ENCODE measurements at regions not wholly inside any gene's neighbourhood (a gene's known extent, or its start where the extent isn't known, plus 50 kb on each side); places are given as distances from the start of the nearest gene placed in this dataset.

- DNase-seq (ENCODE audit: low spot score): no peak
These were observed 53.1 kb upstream of the VSX1 start for GRCh38 chr20:25135031-25135430.

GRCh38 chr20:25136056-25136455 is 54.1 kb upstream of the VSX1 start:
- no peak for DNase-seq (ENCODE audit: low spot score)

- peak; percentile 83 for DNase-seq (ENCODE audit: low spot score)
These were observed 55.0 kb upstream of the VSX1 start for GRCh38 chr20:25136643-25137559.

GRCh38 chr20:25139029-25139705 is 56.3 kb upstream of the ENTPD6 start:
- no peak for DNase-seq (ENCODE audit: low spot score)

- DNase-seq (ENCODE audit: low spot score): no peak
These were observed 54.5 kb upstream of the ENTPD6 start for GRCh38 chr20:25140968-25141367.

- DNase-seq (ENCODE audit: low spot score): no peak
These were observed 53.1 kb upstream of the ENTPD6 start for GRCh38 chr20:25142435-25142834.

GRCh38 chr20:25145131-25145530 is 50.4 kb upstream of the ENTPD6 start:
- DNase-seq (ENCODE audit: low spot score): peak; percentile 77

All from Ammon's horn (tissue), 1 donor.